ENCODE measurements at regions not wholly inside any gene's neighbourhood (a gene's known extent, or its start where the extent isn't known, plus 50 kb on each side); places are given as distances from the start of the nearest gene placed in this dataset.

DNA sequence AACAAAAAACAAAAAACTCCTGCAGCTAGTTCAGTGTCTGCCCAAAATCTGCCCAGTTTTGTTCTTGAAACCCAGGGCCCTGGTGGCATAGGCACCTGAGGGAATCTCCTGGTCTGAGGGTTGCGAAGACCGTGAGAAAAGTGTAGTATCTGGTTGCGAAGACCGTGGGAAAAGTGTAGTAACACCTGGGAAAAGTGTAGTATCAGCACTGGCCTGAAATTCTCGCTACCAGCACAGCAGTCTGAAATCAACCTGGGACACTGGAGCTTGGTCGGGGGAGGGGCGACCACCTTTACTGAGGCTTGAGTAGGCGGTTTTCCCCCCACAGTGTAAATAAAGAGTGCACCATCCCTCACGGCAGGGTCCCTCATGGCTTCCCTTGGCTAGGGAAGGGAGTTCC lies 82.5 kb upstream of the SP4 start:
- no peak for TF ChIP-seq CTCF (IDR thresholded peaks at IDR 0.05)
- no peak for TF ChIP-seq POLR2AphosphoS5 (IDR thresholded peaks at IDR 0.05)
- no peak for TF ChIP-seq POLR2A (IDR thresholded peaks at IDR 0.05)

Data from suprapubic skin (tissue), 4 donors.